H1 (cell line): ENCODE measurements at regions not wholly inside any gene's neighbourhood (a gene's known extent, or its start where the extent isn't known, plus 50 kb on each side); places are given as distances from the start of the nearest gene placed in this dataset.

Source experiments
- CTCF ChIA-PET: fragments of 300-600 bp; sonication (Branson Sonifier 250); formaldehyde crosslinking; loops from one replicate; lab custom pipeline; 2021; ENCODE audit not compliant: partially characterized antibody; lab: Charles Lee
- POLR2A ChIA-PET: fragments of 300-600 bp; sonication (Branson Sonifier 250); formaldehyde crosslinking; loops from one replicate; lab custom pipeline; 2021; ENCODE audit warnings: inconsistent platforms; ENCODE audit not compliant: partially characterized antibody; lab: Charles Lee
- DNase-seq, 2 experiments: peaks; one replicate each; pipeline versions ENCODE4 v3.0.0 to v3.0.0-alpha.2; 2010 to 2022; ENCODE audit warnings: low spot score in 2 of 2, low read depth in 1 of 2, mixed read lengths in 1 of 2
- FAIRE-seq: peaks from 2 replicates; lab custom pipeline; 2011; peaks lifted over from hg19 to GRCh38; lab: Jason Lieb, UNC
- H2AFZ ChIP-seq: 2 replicates; pipeline ENCODE4 v1.8.1; 2012; ENCODE audit warnings: low read length, inconsistent platforms
- H2AK5ac ChIP-seq: 2 replicates; pipeline ENCODE4 v1.6.1; 2013; ENCODE audit warnings: low read depth, low read length
- H2BK120ac ChIP-seq: replicated peaks from 2 replicates; pipeline ENCODE3; 2013; ENCODE audit warnings: low read depth, low read length, inconsistent platforms
- H2BK12ac ChIP-seq: 2 replicates; pipeline ENCODE4 v1.6.1; 2013; ENCODE audit warnings: low read depth, low read length
- H2BK15ac ChIP-seq: 2 replicates; pipeline ENCODE4 v1.6.1; 2013; ENCODE audit warnings: low read length
- H2BK20ac ChIP-seq: 2 replicates; pipeline ENCODE4 v1.6.1; 2013; ENCODE audit warnings: low read length
- H2BK5ac ChIP-seq: 2 replicates; pipeline ENCODE4 v1.6.1; 2013; ENCODE audit warnings: low read depth, low read length
- H3K14ac ChIP-seq: 2 replicates; pipeline ENCODE4 v1.6.1; 2013; ENCODE audit warnings: inconsistent platforms; ENCODE audit not compliant: insufficient read length
- H3K18ac ChIP-seq: 2 replicates; pipeline ENCODE4 v1.6.1; 2013; ENCODE audit warnings: low read length; ENCODE audit errors: extremely low read depth
- H3K23ac ChIP-seq: 2 replicates; pipeline ENCODE4 v1.6.1; 2013; ENCODE audit warnings: inconsistent platforms; ENCODE audit not compliant: insufficient read length
- H3K23me2 ChIP-seq: 2 replicates; pipeline ENCODE4 v1.6.1; 2013; ENCODE audit warnings: low read depth, low read length
- H3K27ac ChIP-seq: 2 replicates; pipeline ENCODE4 v1.6.1; 2011; ENCODE audit warnings: low read depth, low read length, inconsistent platforms
- H3K27me3 ChIP-seq, 4 experiments: replicated peaks in 1 of 4; 1 replicate in 1 of 4; 2 replicates in 3 of 4; pipeline versions ENCODE4 v1.6.1 to v1.8.1; 2011 to 2013; ENCODE audit warnings: low read length in 3 of 4, mild to moderate bottlenecking in 3 of 4, inconsistent platforms in 2 of 4, mixed read lengths in 2 of 4, moderate library complexity in 1 of 4; ENCODE audit not compliant: control insufficient read depth in 3 of 4, insufficient read depth in 3 of 4; ENCODE audit errors: extremely low read depth in 1 of 4
- H3K36me3 ChIP-seq, 4 experiments: 2 replicates each; pipeline versions ENCODE4 v1.6.1 to v1.8.1; 2011 to 2013; ENCODE audit warnings: mild to moderate bottlenecking in 4 of 4, low read length in 3 of 4, moderate library complexity in 2 of 4, control low read depth in 1 of 4, inconsistent platforms in 1 of 4; ENCODE audit not compliant: insufficient read depth in 4 of 4, control insufficient read depth in 2 of 4
- H3K4ac ChIP-seq: replicated peaks from 2 replicates; pipeline ENCODE3; 2013; ENCODE audit warnings: low read length, low read depth, mixed read lengths, inconsistent platforms; ENCODE audit not compliant: insufficient read length
- H3K4me1 ChIP-seq, 4 experiments: replicated peaks in 1 of 4; 1 replicate in 1 of 4; 2 replicates in 3 of 4; pipeline versions ENCODE4 v1.6.1 to v1.8.1; 2011 to 2013; ENCODE audit warnings: low read length in 3 of 4, inconsistent platforms in 2 of 4, mixed read lengths in 1 of 4; ENCODE audit not compliant: insufficient read depth in 4 of 4, control insufficient read depth in 3 of 4
- H3K4me2 ChIP-seq, 2 experiments: 2 replicates each; pipeline versions ENCODE4 v1.6.1 to v1.8.1; 2011 to 2013; ENCODE audit warnings: low read depth in 2 of 2, low read length in 2 of 2, control low read depth in 1 of 2, inconsistent platforms in 1 of 2, mild to moderate bottlenecking in 1 of 2; ENCODE audit not compliant: insufficient read depth in 1 of 2
- H3K4me3 ChIP-seq, 4 experiments: fragments of 200-600, 300-600 bp in 1 of 4; sonication (generic), shearing (Covaris generic), sonication (Bioruptor Twin) in 1 of 4; 2 replicates each; pipeline versions ENCODE4 v1.5.1 to v1.8.1; 2011 to 2016; ENCODE audit warnings: low read length in 4 of 4, low read depth in 3 of 4, control low read depth in 2 of 4, inconsistent platforms in 2 of 4, mild to moderate bottlenecking in 2 of 4, mixed read lengths in 1 of 4, moderate library complexity in 1 of 4; ENCODE audit not compliant: insufficient read depth in 2 of 4; ENCODE audit errors: extremely low read depth in 1 of 4
- H3K56ac ChIP-seq: replicated peaks from 2 replicates; pipeline ENCODE3; 2013; ENCODE audit warnings: low read depth, mild to moderate bottlenecking, mixed read lengths, low read length, inconsistent platforms; ENCODE audit not compliant: insufficient read length
- H3K79me1 ChIP-seq: 2 replicates; pipeline ENCODE4 v1.6.1; 2013; ENCODE audit warnings: low read depth, low read length, control low read depth
- H3K79me2 ChIP-seq, 2 experiments: 2 replicates each; pipeline versions ENCODE4 v1.6.1 to v1.8.1; 2012 to 2013; ENCODE audit warnings: low read length in 2 of 2, mild to moderate bottlenecking in 2 of 2, inconsistent platforms in 1 of 2; ENCODE audit not compliant: insufficient read depth in 2 of 2, control insufficient read depth in 1 of 2
- H3K9ac ChIP-seq, 4 experiments: replicated peaks in 1 of 4; 1 replicate in 1 of 4; 2 replicates in 3 of 4; pipeline versions ENCODE4 v1.6.1 to v1.8.1; 2011 to 2013; ENCODE audit warnings: low read depth in 3 of 4, low read length in 3 of 4, control low read depth in 2 of 4, mild to moderate bottlenecking in 2 of 4, moderate library complexity in 2 of 4, inconsistent platforms in 1 of 4; ENCODE audit errors: extremely low read depth in 1 of 4
- H3K9me3 ChIP-seq, 2 experiments: 2 replicates each; pipeline versions ENCODE4 v1.6.1 to v1.8.1; 2012 to 2013; ENCODE audit warnings: mild to moderate bottlenecking in 2 of 2, moderate library complexity in 2 of 2, control low read depth in 1 of 2, inconsistent platforms in 1 of 2, low read depth in 1 of 2, low read length in 1 of 2, mixed read lengths in 1 of 2; ENCODE audit not compliant: insufficient read depth in 2 of 2
- H4K20me1 ChIP-seq, 2 experiments: replicated peaks in 1 of 2; 2 replicates each; pipeline versions ENCODE3 to v1.8.1; 2011 to 2013; ENCODE audit warnings: inconsistent platforms in 2 of 2, low read length in 2 of 2, mild to moderate bottlenecking in 1 of 2; ENCODE audit not compliant: insufficient read depth in 2 of 2, control insufficient read depth in 1 of 2
- H4K5ac ChIP-seq: 2 replicates; pipeline ENCODE4 v1.6.1; 2013; ENCODE audit warnings: low read length, low read depth, mixed read lengths, inconsistent platforms; ENCODE audit not compliant: insufficient read length
- H4K8ac ChIP-seq: 2 replicates; pipeline ENCODE4 v1.8.0; 2013; ENCODE audit warnings: mild to moderate bottlenecking, moderate library complexity, low read length, inconsistent platforms; ENCODE audit not compliant: insufficient read depth; ENCODE audit errors: extremely low read depth
- H4K91ac ChIP-seq: replicated peaks from 2 replicates; pipeline ENCODE3; 2013; ENCODE audit warnings: low read length, mixed read lengths, inconsistent platforms; ENCODE audit not compliant: insufficient read length
- EGR1 ChIP-seq: IDR thresholded peaks from 2 replicates; pipeline ENCODE4 v1.6.1; 2011; ENCODE audit warnings: low read depth, low read length, borderline replicate concordance
- TAF1 ChIP-seq: IDR thresholded peaks from 2 replicates; pipeline ENCODE4 v1.6.1; 2011; ENCODE audit warnings: mild to moderate bottlenecking, low read depth, low read length
- WGBS, 2 experiments: shearing (Covaris generic) in 1 of 2; methylation state at CpG; one replicate each; pipeline versions ENCODE4 v1.1.6 to v1.1.7; 2013 to 2015; ENCODE audit warnings: low lambda C conversion rate in 2 of 2, mixed read lengths in 2 of 2, inconsistent platforms in 1 of 2, low coverage in 1 of 2, missing lambda C conversion rate in 1 of 2; ENCODE audit not compliant: insufficient replicate concordance in 2 of 2, insufficient coverage in 1 of 2, insufficient read length in 1 of 2; ENCODE audit errors: extremely low coverage in 1 of 2, missing lambda C conversion rate in 1 of 2; 5-methylcytosine and 5-hydroxymethylcytosine counted together

GRCh38 chr6:156058356-156058755 lies 602.7 kb upstream of the NOX3 start:
- H3K9ac ChIP-seq, result no peak overlapping the region
- H3K14ac ChIP-seq, result no peak overlapping the region
- no peak overlapping the region for H4K5ac ChIP-seq
- no peak overlapping the region for H2BK15ac ChIP-seq
- POLR2A ChIA-PET, result no interaction called here
- 94% methylated on average over 2 of the region's 2 CpGs; no CpG with 5 or more reads in 1 of the 2 experiments for WGBS, 2 experiments
- FAIRE-seq, result no peak
- no peak overlapping the region for H3K56ac ChIP-seq
- no peak overlapping the region for H2AFZ ChIP-seq
- H4K91ac ChIP-seq, result no peak overlapping the region
- H3K27me3 ChIP-seq, result no peaks in the 10 kb centered on the region
- H3K9me3 ChIP-seq, result peaks cover 0 to 7% of the 10 kb centered on the region in 2 experiments; a peak in 2 of 4 replicates
- TF ChIP-seq EGR1 (no peak), TAF1 (no peak)
- TF ChIP-seq, all 59 proteins: peak for 0
- Histone ChIP-seq H3K4me1 (no peaks in the 10 kb centered on the region), H2BK120ac (no peak overlapping the region), H2BK5ac (no peak overlapping the region), H2AK5ac (no peak overlapping the region), H3K4ac (no peak overlapping the region), H3K27ac (no peak overlapping the region), H3K18ac (no peak overlapping the region), H3K23me2 (no peaks in the 10 kb centered on the region), H3K23ac (no peak overlapping the region), H3K4me3 (no peak overlapping the region), H3K4me2 (no peak overlapping the region), H2BK12ac (no peak overlapping the region), H3K36me3 (no peaks in the 10 kb centered on the region), H3K79me2 (no peaks in the 10 kb centered on the region), H4K8ac (no peak overlapping the region), H4K20me1 (no peaks in the 10 kb centered on the region), H2BK20ac (no peak overlapping the region), H3K79me1 (no peaks in the 10 kb centered on the region)
- no peak for DNase-seq
- CTCF ChIA-PET, result interaction anchor here (1.3 kb wide), 1 partner anchor 19 kb away, joined by 4 read pairs; no protein-coding TSS in a partner anchor
